SK-N-SH (cell line): ENCODE measurements at regions not wholly inside any gene's neighbourhood (a gene's known extent, or its start where the extent isn't known, plus 50 kb on each side); places are given as distances from the start of the nearest gene placed in this dataset.

Source experiments
- CTCF ChIA-PET: fragments of 300-600, 350-600 bp; formaldehyde crosslinking; extraction: SDS; loops from one replicate; lab custom pipeline; 2021; lab: Yijun Ruan, JAX
- POLR2A ChIA-PET: fragments of 350-600 bp; sonication (Branson Sonifier 250); formaldehyde crosslinking; extraction: SDS; loops from one replicate; lab custom pipeline; 2020; ENCODE audit warnings: antibody characterized with exemption, inconsistent platforms; lab: Yijun Ruan, JAX
- DNase-seq: peaks from one replicate; pipeline ENCODE4 v3.0.0; 2012
- H2AFZ ChIP-seq: fragments of 200-600 bp; sonication (generic); 2 replicates; pipeline ENCODE4 v1.8.1; 2016; ENCODE audit warnings: antibody characterized with exemption, mild to moderate bottlenecking, low read depth
- H3F3A ChIP-seq: fragments of 200-600 bp; sonication (generic); replicated peaks from 2 replicates; pipeline ENCODE3; 2016; ENCODE audit warnings: antibody characterized with exemption, mild to moderate bottlenecking; ENCODE audit not compliant: insufficient read depth
- H3K27ac ChIP-seq, 2 experiments: fragments of 200-500 bp in 1 of 2; fragments of 200-600 bp in 1 of 2; sonication (Bioruptor generic) in 1 of 2; sonication (generic), shearing (Covaris generic) in 1 of 2; 2 replicates each; pipeline versions ENCODE4 v1.5.1 to v1.6.1; 2014 to 2016; ENCODE audit warnings: low read depth in 2 of 2, inconsistent platforms in 1 of 2, low read length in 1 of 2, mild to moderate bottlenecking in 1 of 2, mixed read lengths in 1 of 2
- H3K27me3 ChIP-seq: fragments of 200-600 bp; sonication (generic), shearing (Covaris generic); 2 replicates; pipeline ENCODE4 v1.6.1; 2016; ENCODE audit warnings: mixed run types; ENCODE audit not compliant: insufficient read depth
- H3K36me3 ChIP-seq, 2 experiments: fragments of 200-500 bp in 1 of 2; fragments of 200-600 bp in 1 of 2; sonication (Bioruptor generic) in 1 of 2; sonication (generic) in 1 of 2; replicated peaks in 1 of 2; 2 replicates each; pipeline versions ENCODE3 to v1.5.1; 2014 to 2016; ENCODE audit warnings: low read length in 1 of 2, mild to moderate bottlenecking in 1 of 2; ENCODE audit not compliant: insufficient read depth in 2 of 2, control insufficient read depth in 1 of 2
- H3K4me1 ChIP-seq, 2 experiments: fragments of 200-500 bp in 1 of 2; fragments of 200-600 bp in 1 of 2; sonication (Bioruptor generic) in 1 of 2; sonication (generic), shearing (Covaris generic) in 1 of 2; 2 replicates each; pipeline versions ENCODE4 v1.5.1 to v1.6.1; 2014 to 2016; ENCODE audit warnings: low read depth in 1 of 2, low read length in 1 of 2, mixed run types in 1 of 2; ENCODE audit not compliant: insufficient read depth in 2 of 2, control insufficient read depth in 1 of 2
- H3K4me2 ChIP-seq: fragments of 200-600 bp; sonication (generic), shearing (Covaris generic); 2 replicates; pipeline ENCODE4 v1.6.1; 2017; ENCODE audit warnings: mixed run types
- H3K4me3 ChIP-seq, 2 experiments: fragments of 200-500 bp in 1 of 2; fragments of 200-600 bp in 1 of 2; sonication (Bioruptor generic) in 1 of 2; sonication (generic), shearing (Covaris generic) in 1 of 2; 2 replicates each; pipeline versions ENCODE4 v1.5.1 to v1.8.1; 2014 to 2016; ENCODE audit warnings: low read depth in 2 of 2, inconsistent platforms in 1 of 2, low read length in 1 of 2, mild to moderate bottlenecking in 1 of 2, mixed read lengths in 1 of 2, moderate library complexity in 1 of 2
- H3K79me2 ChIP-seq: fragments of 200-600 bp; sonication (generic); 2 replicates; pipeline ENCODE4 v1.8.1; 2017; ENCODE audit warnings: mild to moderate bottlenecking; ENCODE audit not compliant: insufficient read depth
- H3K9ac ChIP-seq: fragments of 200-600 bp; sonication (generic); 2 replicates; pipeline ENCODE4 v1.6.1; 2017; ENCODE audit warnings: mixed run types
- H3K9me2 ChIP-seq: fragments of 200-600 bp; sonication (generic); 2 replicates; pipeline ENCODE4 v1.6.1; 2017; ENCODE audit warnings: mixed run types
- H3K9me3 ChIP-seq: fragments of 200-600 bp; sonication (generic); 2 replicates; pipeline ENCODE4 v1.6.1; 2017; ENCODE audit warnings: mixed run types, mild to moderate bottlenecking, moderate library complexity
- H4K20me1 ChIP-seq: fragments of 200-600 bp; sonication (generic); 2 replicates; pipeline ENCODE4 v1.6.1; 2017; ENCODE audit warnings: mild to moderate bottlenecking, mixed run types; ENCODE audit not compliant: insufficient read depth
- ELF1 ChIP-seq: IDR thresholded peaks from 2 replicates; pipeline ENCODE4 v1.4.0; 2012
- EZH2phosphoT487 ChIP-seq: fragments of 200-600 bp; sonication (generic); IDR thresholded peaks from 2 replicates; pipeline ENCODE4 v1.6.1; 2017; ENCODE audit warnings: low read depth, mixed run types, mild to moderate bottlenecking, antibody characterized with exemption, moderate library complexity, borderline replicate concordance
- FOSL2 ChIP-seq: IDR thresholded peaks from 2 replicates; pipeline ENCODE4 v1.4.0; 2012; ENCODE audit warnings: low read depth, mild to moderate bottlenecking, moderate library complexity, borderline replicate concordance
- FOXM1 ChIP-seq: IDR thresholded peaks from 2 replicates; pipeline ENCODE4 v1.4.0; 2012; ENCODE audit warnings: low read depth, mild to moderate bottlenecking
- GABPA ChIP-seq: IDR thresholded peaks from 2 replicates; pipeline ENCODE4 v1.4.0; 2012; ENCODE audit warnings: low read depth, mild to moderate bottlenecking
- GATA2 ChIP-seq: sonication (generic); formaldehyde crosslinking; IDR thresholded peaks from 2 replicates; pipeline ENCODE4 v1.5.0; 2020; ENCODE audit warnings: mild to moderate bottlenecking, missing genetic modification reagents
- MXI1 ChIP-seq: IDR thresholded peaks from 2 replicates; pipeline ENCODE4 v1.6.1; 2012; ENCODE audit warnings: mild to moderate bottlenecking, low read depth, low read length, improper control_type of control experiment
- NFIC ChIP-seq: IDR thresholded peaks from 2 replicates; pipeline ENCODE4 v1.4.0; 2012; ENCODE audit warnings: borderline replicate concordance
- NRF1 ChIP-seq: IDR thresholded peaks from 2 replicates; pipeline ENCODE4 v1.6.1; 2012; ENCODE audit warnings: low read depth, mild to moderate bottlenecking, low read length
- RFX5 ChIP-seq: IDR thresholded peaks from 2 replicates; pipeline ENCODE4 v1.6.1; 2012; ENCODE audit warnings: mild to moderate bottlenecking, improper control_type of control experiment, low read length
- SIN3A ChIP-seq: IDR thresholded peaks from 2 replicates; pipeline ENCODE4 v1.6.1; 2012; ENCODE audit warnings: low read depth, mild to moderate bottlenecking, low read length, moderate library complexity, borderline replicate concordance
- SMC3 ChIP-seq: IDR thresholded peaks from 2 replicates; pipeline ENCODE4 v1.6.1; 2012; ENCODE audit warnings: low read depth, low read length, improper control_type of control experiment
- TAF1 ChIP-seq: IDR thresholded peaks from 2 replicates; pipeline ENCODE4 v1.6.1; 2012; ENCODE audit warnings: low read depth, mild to moderate bottlenecking, low read length, moderate library complexity, borderline replicate concordance
- TCF12 ChIP-seq: IDR thresholded peaks from 2 replicates; pipeline ENCODE4 v1.4.0; 2012
- TEAD4 ChIP-seq: IDR thresholded peaks from 2 replicates; pipeline ENCODE4 v1.4.0; 2012; ENCODE audit warnings: mild to moderate bottlenecking, borderline replicate concordance; ENCODE audit not compliant: insufficient read depth
- WGBS: methylation state at CpG from one replicate; pipeline ENCODE4 v1.1.6; 2017; ENCODE audit warnings: low lambda C conversion rate; 5-methylcytosine and 5-hydroxymethylcytosine counted together
- TF ChIP-seq, protein P1 (sequence below): IDR thresholded peaks from 2 replicates; pipeline ENCODE4 v1.6.1; 2012; ENCODE audit warnings: mild to moderate bottlenecking, low read depth, low read length, moderate library complexity
- TF ChIP-seq, protein P2 (sequence below): IDR thresholded peaks from 2 replicates; pipeline ENCODE4 v1.4.0; 2012; ENCODE audit warnings: low read depth
- TF ChIP-seq, protein P3 (sequence below): fragments of 150-350 bp; IDR thresholded peaks from 2 replicates; pipeline ENCODE4 v1.6.1; 2017; ENCODE audit warnings: antibody characterized with exemption, low read length, low read depth, borderline replicate concordance

DNA sequence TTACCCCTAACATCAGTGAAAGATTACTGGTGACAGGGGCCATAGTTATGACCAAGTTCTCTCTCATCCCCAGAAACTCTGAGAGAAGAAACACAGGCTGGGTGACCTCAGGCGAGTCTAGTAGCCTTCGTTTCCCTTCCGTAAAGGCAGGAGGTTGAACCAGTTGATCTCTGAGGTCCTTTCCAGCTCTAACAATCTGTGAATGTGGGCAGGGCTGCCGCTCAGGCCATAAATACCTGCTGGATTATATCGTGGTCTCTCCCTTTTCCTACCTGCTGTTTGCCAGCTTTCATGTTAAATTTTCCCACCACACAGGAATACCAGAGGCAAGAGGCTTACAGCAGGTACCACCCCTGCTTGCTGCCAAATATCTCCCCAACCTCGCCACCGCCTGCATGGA, 357.5 kb downstream of the SH3GL2 start:
- H3K27ac ChIP-seq: no peak overlapping the region
- DNase-seq: no peak
- H3K9me2 ChIP-seq: no peaks in the 10 kb centered on the region
- H3K9me3 ChIP-seq: no peaks in the 10 kb centered on the region
- CTCF ChIA-PET: no interaction called here
- WGBS: 8% methylated on average over 7 of the region's 7 CpGs
- H3K79me2 ChIP-seq: no peaks in the 10 kb centered on the region
- H3K36me3 ChIP-seq: no peaks in the 10 kb centered on the region
- POLR2A ChIA-PET: no interaction called here
- peaks cover 8% of the 10 kb centered on the region; the same call in 1 of the 2 replicates for H3K27me3 ChIP-seq
- no peaks in the 10 kb centered on the region for H4K20me1 ChIP-seq
- TF ChIP-seq TEAD4 (no peak), MXI1 (no peak), GATA2 (CRISPR knock-in tag) (no peak), EZH2phosphoT487 (no peak), TCF12 (no peak), FOXM1 (no peak), NRF1 (no peak), ELF1 (no peak), SMC3 (no peak), TAF1 (no peak), SIN3A (no peak)
- TF ChIP-seq, protein P1, sequence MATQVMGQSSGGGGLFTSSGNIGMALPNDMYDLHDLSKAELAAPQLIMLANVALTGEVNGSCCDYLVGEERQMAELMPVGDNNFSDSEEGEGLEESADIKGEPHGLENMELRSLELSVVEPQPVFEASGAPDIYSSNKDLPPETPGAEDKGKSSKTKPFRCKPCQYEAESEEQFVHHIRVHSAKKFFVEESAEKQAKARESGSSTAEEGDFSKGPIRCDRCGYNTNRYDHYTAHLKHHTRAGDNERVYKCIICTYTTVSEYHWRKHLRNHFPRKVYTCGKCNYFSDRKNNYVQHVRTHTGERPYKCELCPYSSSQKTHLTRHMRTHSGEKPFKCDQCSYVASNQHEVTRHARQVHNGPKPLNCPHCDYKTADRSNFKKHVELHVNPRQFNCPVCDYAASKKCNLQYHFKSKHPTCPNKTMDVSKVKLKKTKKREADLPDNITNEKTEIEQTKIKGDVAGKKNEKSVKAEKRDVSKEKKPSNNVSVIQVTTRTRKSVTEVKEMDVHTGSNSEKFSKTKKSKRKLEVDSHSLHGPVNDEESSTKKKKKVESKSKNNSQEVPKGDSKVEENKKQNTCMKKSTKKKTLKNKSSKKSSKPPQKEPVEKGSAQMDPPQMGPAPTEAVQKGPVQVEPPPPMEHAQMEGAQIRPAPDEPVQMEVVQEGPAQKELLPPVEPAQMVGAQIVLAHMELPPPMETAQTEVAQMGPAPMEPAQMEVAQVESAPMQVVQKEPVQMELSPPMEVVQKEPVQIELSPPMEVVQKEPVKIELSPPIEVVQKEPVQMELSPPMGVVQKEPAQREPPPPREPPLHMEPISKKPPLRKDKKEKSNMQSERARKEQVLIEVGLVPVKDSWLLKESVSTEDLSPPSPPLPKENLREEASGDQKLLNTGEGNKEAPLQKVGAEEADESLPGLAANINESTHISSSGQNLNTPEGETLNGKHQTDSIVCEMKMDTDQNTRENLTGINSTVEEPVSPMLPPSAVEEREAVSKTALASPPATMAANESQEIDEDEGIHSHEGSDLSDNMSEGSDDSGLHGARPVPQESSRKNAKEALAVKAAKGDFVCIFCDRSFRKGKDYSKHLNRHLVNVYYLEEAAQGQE: no peak
- no peak overlapping the region for H3K9ac ChIP-seq
- no peak overlapping the region for H3K4me2 ChIP-seq
- H3K4me3 ChIP-seq: no peak overlapping the region
- no peak overlapping the region for H2AFZ ChIP-seq
- no peaks in the 10 kb centered on the region for H3K4me1 ChIP-seq
- H3F3A ChIP-seq: no peaks in the 10 kb centered on the region

DNA sequence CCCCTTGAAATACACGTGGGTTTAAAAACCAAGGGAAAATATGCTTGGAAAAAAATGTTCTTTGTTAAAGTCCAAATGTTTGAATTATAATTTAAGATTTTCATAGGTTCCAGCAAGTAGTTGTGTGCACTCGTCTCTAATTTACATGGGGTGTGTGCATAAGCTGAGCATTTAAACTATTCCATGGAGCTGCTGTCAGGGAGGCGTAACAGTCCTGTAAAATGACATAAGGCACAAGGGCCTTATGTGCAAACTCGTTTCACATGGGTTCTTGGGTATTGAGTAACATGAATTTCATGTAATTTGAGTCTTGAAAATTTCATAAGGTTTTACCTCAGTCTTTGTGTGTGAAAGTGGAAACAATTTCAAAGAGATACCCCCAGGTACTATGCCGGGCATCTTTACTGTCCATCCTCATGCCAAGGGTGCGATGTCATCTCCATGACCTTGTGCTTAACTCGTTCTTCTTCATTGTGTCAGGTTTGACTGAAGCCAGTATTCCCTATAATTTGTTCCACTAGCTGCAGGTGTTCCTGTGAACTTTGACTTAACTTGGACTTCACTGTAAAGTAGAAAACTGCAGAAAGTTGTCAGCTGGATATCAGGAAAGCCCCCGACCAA, 359.3 kb downstream of the SH3GL2 start:
- Histone ChIP-seq H3K9ac (no peak overlapping the region), H3F3A (no peaks in the 10 kb centered on the region), H2AFZ (no peak overlapping the region), H3K27ac (no peak overlapping the region), H3K9me2 (no peaks in the 10 kb centered on the region), H3K79me2 (no peaks in the 10 kb centered on the region), H4K20me1 (no peaks in the 10 kb centered on the region), H3K4me3 (no peak overlapping the region), H3K4me1 (no peaks in the 10 kb centered on the region), H3K9me3 (no peaks in the 10 kb centered on the region), H3K27me3 (no peaks in the 10 kb centered on the region), H3K4me2 (no peak overlapping the region), H3K36me3 (no peaks in the 10 kb centered on the region)
- DNase-seq: no peak
- 1% methylated on average over 8 of the region's 8 CpGs for WGBS
- CTCF ChIA-PET: interaction anchor here (0.9 to 1.7 kb wide), 2 partner anchors 11 to 275 kb away, joined by 3 to 7 read pairs; no protein-coding TSS in a partner anchor
- POLR2A ChIA-PET: no interaction called here
- TF ChIP-seq FOSL2: no peak
- TF ChIP-seq NFIC: no peak
- TF ChIP-seq, protein P1: no peak
- TF ChIP-seq GABPA: no peak
- TF ChIP-seq, protein P2, sequence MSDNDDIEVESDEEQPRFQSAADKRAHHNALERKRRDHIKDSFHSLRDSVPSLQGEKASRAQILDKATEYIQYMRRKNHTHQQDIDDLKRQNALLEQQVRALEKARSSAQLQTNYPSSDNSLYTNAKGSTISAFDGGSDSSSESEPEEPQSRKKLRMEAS: no peak
- no peak for TF ChIP-seq MXI1
- no peak for TF ChIP-seq NRF1
- no peak for TF ChIP-seq RFX5
- TF ChIP-seq, protein P3, sequence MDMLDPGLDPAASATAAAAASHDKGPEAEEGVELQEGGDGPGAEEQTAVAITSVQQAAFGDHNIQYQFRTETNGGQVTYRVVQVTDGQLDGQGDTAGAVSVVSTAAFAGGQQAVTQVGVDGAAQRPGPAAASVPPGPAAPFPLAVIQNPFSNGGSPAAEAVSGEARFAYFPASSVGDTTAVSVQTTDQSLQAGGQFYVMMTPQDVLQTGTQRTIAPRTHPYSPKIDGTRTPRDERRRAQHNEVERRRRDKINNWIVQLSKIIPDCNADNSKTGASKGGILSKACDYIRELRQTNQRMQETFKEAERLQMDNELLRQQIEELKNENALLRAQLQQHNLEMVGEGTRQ: no peak
